GM12878 (cell line): ENCODE measurements at regions not wholly inside any gene's neighbourhood (a gene's known extent, or its start where the extent isn't known, plus 50 kb on each side); places are given as distances from the start of the nearest gene placed in this dataset.

ENCODE experiments used
- ATAC-seq: fragments of 200-7000 bp; cut with Tn5 transposase; 3 replicates; pipeline ENCODE4 v1.9.1; 2020; ENCODE audit warnings: mild to moderate bottlenecking, moderate library complexity
- BruUV-seq: library from RNA; stranded (reverse); fragments of 400-500 nt; replicated peaks from 2 replicates; lab custom pipeline; 2021; lab: Mats Ljungman, UMichigan
- CTCF ChIA-PET: fragments of 300-600 bp; sonication (Branson Sonifier 250); formaldehyde crosslinking; extraction: SDS; loops from one replicate; lab custom pipeline; 2021; ENCODE audit warnings: inconsistent platforms; lab: Yijun Ruan, JAX
- POLR2A ChIA-PET: fragments of 350-600 bp; formaldehyde crosslinking; extraction: SDS; loops from one replicate; lab custom pipeline; 2021; ENCODE audit warnings: inconsistent platforms; lab: Charles Lee
- RAD21 ChIA-PET: fragments of 300-600 bp; sonication (Branson Sonifier 250); formaldehyde crosslinking; loops from one replicate; lab custom pipeline; 2023; ENCODE audit warnings: antibody characterized with exemption; ENCODE audit not compliant: unreplicated experiment; lab: Charles Lee
- SMC1A ChIA-PET: fragments of 300-600 bp; sonication (Branson Sonifier 250); formaldehyde crosslinking; loops from one replicate; lab custom pipeline; 2023; ENCODE audit not compliant: unreplicated experiment, uncharacterized antibody; lab: Charles Lee
- DNase-seq: peaks from one replicate; pipeline ENCODE4 v3.0.0-alpha.2; 2011; ENCODE audit warnings: low read depth, low spot score
- FAIRE-seq: peaks from 3 replicates; lab custom pipeline; 2011; peaks lifted over from hg19 to GRCh38; lab: Jason Lieb, UNC
- H2AFZ ChIP-seq: 2 replicates; pipeline ENCODE4 v1.6.0; 2011; ENCODE audit warnings: low read depth, low read length, control low read depth; ENCODE audit not compliant: control insufficient read depth
- H3K27ac ChIP-seq: 2 replicates; pipeline ENCODE4 v1.5.1; 2011; ENCODE audit warnings: control low read depth; ENCODE audit not compliant: control insufficient read depth, insufficient read depth
- H3K27me3 ChIP-seq, 2 experiments: replicated peaks in 1 of 2; 2 replicates each; pipeline versions ENCODE4 v1.6.0 to v1.6.1; 2011; ENCODE audit warnings: low read length in 1 of 2; ENCODE audit not compliant: control insufficient read depth in 2 of 2, insufficient read depth in 2 of 2
- H3K36me3 ChIP-seq, 2 experiments: 2 replicates each; pipeline ENCODE4 v1.5.1; 2011; ENCODE audit warnings: low read length in 1 of 2; ENCODE audit not compliant: control insufficient read depth in 2 of 2, insufficient read depth in 2 of 2
- H3K4me1 ChIP-seq: 2 replicates; pipeline ENCODE4 v1.6.1; 2011; ENCODE audit warnings: mild to moderate bottlenecking, low read length, moderate library complexity, mixed read lengths; ENCODE audit not compliant: control insufficient read depth, insufficient read depth
- H3K4me2 ChIP-seq: 2 replicates; pipeline ENCODE4 v1.6.0; 2011; ENCODE audit warnings: control low read depth; ENCODE audit not compliant: control insufficient read depth, insufficient read depth
- H3K4me3 ChIP-seq: fragments of 200-600 bp; sonication (generic); 2 replicates; pipeline ENCODE4 v1.5.1; 2016
- H3K79me2 ChIP-seq: 2 replicates; pipeline ENCODE4 v1.6.0; 2011; ENCODE audit warnings: low read length; ENCODE audit not compliant: control insufficient read depth, insufficient read depth
- H3K9ac ChIP-seq: 2 replicates; pipeline ENCODE4 v1.8.0; 2011; ENCODE audit warnings: low read length, control low read depth, mixed read lengths; ENCODE audit not compliant: control insufficient read depth, insufficient read depth
- H3K9me3 ChIP-seq: replicated peaks from 3 replicates; pipeline ENCODE4 v1.5.1; 2011; ENCODE audit warnings: mild to moderate bottlenecking, low read length; ENCODE audit not compliant: control insufficient read depth, insufficient read depth
- H4K20me1 ChIP-seq: 2 replicates; pipeline ENCODE4 v1.6.0; 2011; ENCODE audit not compliant: control insufficient read depth, insufficient read depth
- BHLHE40 ChIP-seq, 2 experiments: fragments of 450-650 bp in 1 of 2; IDR thresholded peaks; 2 replicates each; pipeline ENCODE4 v1.6.1; 2011 to 2017; ENCODE audit warnings: low read depth in 2 of 2, borderline replicate concordance in 1 of 2, improper control_type of control experiment in 1 of 2, low read length in 1 of 2, mild to moderate bottlenecking in 1 of 2
- CEBPB ChIP-seq, 2 experiments: fragments of 150-350 bp in 1 of 2; IDR thresholded peaks; 2 replicates each; pipeline ENCODE4 v1.6.1; 2012 to 2014; ENCODE audit warnings: low read depth in 2 of 2, low read length in 2 of 2, borderline replicate concordance in 1 of 2, inconsistent platforms in 1 of 2
- E2F4 ChIP-seq: IDR thresholded peaks from 2 replicates; pipeline ENCODE4 v1.6.1; 2012; ENCODE audit warnings: low read depth, low read length, improper control_type of control experiment
- ETV6 ChIP-seq, 2 experiments: fragments of 450-650 bp in 1 of 2; IDR thresholded peaks in 1 of 2; conservative IDR thresholded peaks in 1 of 2; 2 replicates each; pipeline ENCODE4 v1.6.1; 2014; ENCODE audit warnings: antibody characterized with exemption in 1 of 2, borderline replicate concordance in 1 of 2, low read depth in 1 of 2, mild to moderate bottlenecking in 1 of 2, moderate library complexity in 1 of 2
- GABPA ChIP-seq: IDR thresholded peaks from 2 replicates; pipeline ENCODE4 v1.6.1; 2014; ENCODE audit warnings: antibody characterized with exemption, low read depth, mild to moderate bottlenecking, inconsistent platforms
- HDAC6 ChIP-seq: fragments of 200-600 bp; sonication (generic); IDR thresholded peaks from one replicate; pipeline ENCODE4 v1.8.0; 2017; ENCODE audit warnings: antibody characterized with exemption; ENCODE audit not compliant: unreplicated experiment
- MEF2B ChIP-seq: fragments of 450-650 bp; IDR thresholded peaks from 2 replicates; pipeline ENCODE4 v1.6.1; 2018; ENCODE audit warnings: mild to moderate bottlenecking, moderate library complexity; ENCODE audit not compliant: partially characterized antibody, poor library complexity, severe bottlenecking
- NFIC ChIP-seq: IDR thresholded peaks from 2 replicates; pipeline ENCODE4 v1.6.1; 2012; ENCODE audit warnings: low read depth, mild to moderate bottlenecking, inconsistent platforms, low read length, moderate library complexity
- RUNX3 ChIP-seq: IDR thresholded peaks from 2 replicates; pipeline ENCODE4 v1.6.1; 2012; ENCODE audit warnings: low read length, inconsistent platforms
- SMARCA5 ChIP-seq: fragments of 450-650 bp; IDR thresholded peaks from 2 replicates; pipeline ENCODE4 v1.6.1; 2017; ENCODE audit warnings: mild to moderate bottlenecking
- SP1 ChIP-seq: IDR thresholded peaks from one replicate; pipeline ENCODE4 v1.6.1; 2011; ENCODE audit warnings: low read depth, low read length
- TCF12 ChIP-seq: IDR thresholded peaks from 2 replicates; pipeline ENCODE4 v1.6.1; 2011; ENCODE audit warnings: low read depth, mild to moderate bottlenecking, low read length
- TCF7 ChIP-seq: IDR thresholded peaks from 2 replicates; pipeline ENCODE4 v1.6.1; 2014; ENCODE audit warnings: antibody characterized with exemption, borderline replicate concordance
- ZNF622 ChIP-seq: fragments of 450-650 bp; IDR thresholded peaks from 2 replicates; pipeline ENCODE4 v1.6.1; 2017; ENCODE audit warnings: mild to moderate bottlenecking, inconsistent platforms
- whole genome bisulfite sequencing: methylation state at CpG from one replicate; pipeline ENCODE4 v1.1.6; 2016; ENCODE audit warnings: low lambda C conversion rate; ENCODE audit not compliant: insufficient replicate concordance, insufficient coverage; ENCODE audit errors: missing lambda C conversion rate; 5-methylcytosine and 5-hydroxymethylcytosine counted together
- in situ Hi-C: fragments of 300-500 bp; cut with MboI; formaldehyde crosslinking; loops from 9 replicates; pipeline ENCODE4 v1.14.3; 2018; ENCODE audit warnings: mixed read lengths
- intact Hi-C: fragments of 100-400 bp; cut with micrococcal nuclease; formaldehyde crosslinking; loops from one replicate; pipeline ENCODE4 v1.14.2; 2022; ENCODE audit not compliant: unreplicated experiment

GRCh38 chr13:74070513-74070912 is 63.7 kb downstream of the KLF12 start:
- POLR2A ChIA-PET, result no interaction called here
- H3K36me3 ChIP-seq, result no peaks in the 10 kb centered on the region
- 100% methylated on average over 1 of the region's 1 CpG for WGBS
- no peak overlapping the region for H3K27ac ChIP-seq
- TF ChIP-seq NFIC (no peak), TCF12 (no peak), BHLHE40 (IDR thresholded peaks at IDR 0.05; ENCODE audit: borderline replicate concordance in 1 of 2, low read depth in 2 of 2, low read length in 1 of 2) (no peak)
- RAD21 ChIA-PET, result no interaction called here
- no peak overlapping the region for H3K4me3 ChIP-seq
- H3K9ac ChIP-seq, result no peak overlapping the region
- no TSS peak for BruUV-seq
- SMC1A ChIA-PET, result interaction anchor here (1.6 kb wide), 1 partner anchor 13 kb away, joined by 3 read pairs; no protein-coding TSS in a partner anchor
- H3K9me3 ChIP-seq, result no peaks in the 10 kb centered on the region; the same call in 2 of the 3 replicates
- no peaks in the 10 kb centered on the region for H3K27me3 ChIP-seq
- in situ Hi-C loops, result no loop called here
- ATAC-seq, result no peak; the same call in 2 of the 3 replicates
- intact Hi-C loops, result no loop called here
- peaks cover 5% of the 10 kb centered on the region for H3K4me1 ChIP-seq
- peak overlapping the region; percentile 28; the same call in 1 of the 2 replicates for H3K4me2 ChIP-seq
- peaks cover under 1% of the 10 kb centered on the region for H3K79me2 ChIP-seq
- CTCF ChIA-PET, result no interaction called here
- no peak overlapping the region for H2AFZ ChIP-seq
- no peak for DNase-seq
- no peaks in the 10 kb centered on the region for H4K20me1 ChIP-seq
- FAIRE-seq, result no peak

GRCh38 chr13:74070065-74070464 is 64.1 kb downstream of the KLF12 start:
- no peak overlapping the region for H3K4me3 ChIP-seq
- H3K79me2 ChIP-seq, result peaks cover 2% of the 10 kb centered on the region
- H3K9me3 ChIP-seq, result no peaks in the 10 kb centered on the region; the same call in 2 of the 3 replicates
- ATAC-seq (peak; percentile 57), DNase-seq (peak; percentile 8), FAIRE-seq (no peak)
- in situ Hi-C loops (no loop called here), intact Hi-C loops (no loop called here)
- H4K20me1 ChIP-seq, result no peaks in the 10 kb centered on the region
- ChIA-PET RAD21 (no interaction called here), POLR2A (no interaction called here), CTCF (no interaction called here), SMC1A (interaction anchor here (1.6 kb wide), 1 partner anchor 12 kb away, joined by 3 read pairs; no protein-coding TSS in a partner anchor)
- H3K27ac ChIP-seq, result no peak overlapping the region
- peak overlapping the region; percentile 28; the same call in 1 of the 2 replicates for H3K4me2 ChIP-seq
- 3% methylated on average over 4 of the region's 4 CpGs for WGBS
- BruUV-seq, result no TSS peak
- no peaks in the 10 kb centered on the region for H3K36me3 ChIP-seq
- H3K4me1 ChIP-seq, result peaks cover 5% of the 10 kb centered on the region
- no peak overlapping the region for H2AFZ ChIP-seq
- no peak overlapping the region for H3K9ac ChIP-seq
- TF ChIP-seq ZNF622, result no peak
- TF ChIP-seq ETV6 (conservative IDR thresholded peaks at IDR 0.05 in 1 of 2, IDR thresholded peaks at IDR 0.05 in 1 of 2; ENCODE audit: borderline replicate concordance in 1 of 2, low read depth in 1 of 2), result no peak
- TF ChIP-seq MEF2B, result no peak
- TF ChIP-seq CEBPB (IDR thresholded peaks at IDR 0.05; ENCODE audit: borderline replicate concordance in 1 of 2, low read depth in 2 of 2, low read length in 2 of 2), result no peak
- no peak for TF ChIP-seq NFIC
- TF ChIP-seq SMARCA5, result no peak
- TF ChIP-seq GABPA, result no peak
- TF ChIP-seq RUNX3, result peak; percentile 78
- TF ChIP-seq HDAC6, result no peak
- no peak for TF ChIP-seq E2F4
- TF ChIP-seq TCF7, result peak; percentile 80
- no peak for TF ChIP-seq SP1
- H3K27me3 ChIP-seq, result no peaks in the 10 kb centered on the region
